ENCODE measurements at regions not wholly inside any gene's neighbourhood (a gene's known extent, or its start where the extent isn't known, plus 50 kb on each side); places are given as distances from the start of the nearest gene placed in this dataset.
"Not testable (repeated sequence)": the region's sequence is repeated elsewhere in the genome, so short reads cannot be mapped to it uniquely, and the experiment has no call there.

DNA sequence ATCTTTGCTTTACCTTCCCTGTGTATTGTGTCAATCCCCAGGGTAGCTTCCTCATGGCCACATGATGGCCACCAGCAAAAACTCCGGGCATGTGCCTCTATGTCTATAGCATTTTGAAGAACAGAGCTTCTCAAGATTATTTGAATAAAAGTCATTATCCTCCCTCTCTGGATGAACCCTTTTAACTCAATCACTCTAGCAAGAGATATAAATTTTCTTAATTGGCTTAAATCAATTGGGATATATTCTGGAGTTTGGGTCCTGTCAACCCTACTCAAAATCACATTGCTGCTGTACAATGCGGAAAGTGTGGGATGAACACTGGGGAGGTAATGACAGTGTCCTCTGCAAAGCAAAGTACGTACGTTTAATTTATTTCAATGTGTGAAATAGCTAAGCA lies 370.6 kb upstream of the LRRC3B start:
- no peak for TF ChIP-seq ZNF274 (IDR thresholded peaks at IDR 0.05; ENCODE audit: low read depth, low read length)
- H3K4me3 ChIP-seq (ENCODE audit: low read length): no peak overlapping the region

DNA sequence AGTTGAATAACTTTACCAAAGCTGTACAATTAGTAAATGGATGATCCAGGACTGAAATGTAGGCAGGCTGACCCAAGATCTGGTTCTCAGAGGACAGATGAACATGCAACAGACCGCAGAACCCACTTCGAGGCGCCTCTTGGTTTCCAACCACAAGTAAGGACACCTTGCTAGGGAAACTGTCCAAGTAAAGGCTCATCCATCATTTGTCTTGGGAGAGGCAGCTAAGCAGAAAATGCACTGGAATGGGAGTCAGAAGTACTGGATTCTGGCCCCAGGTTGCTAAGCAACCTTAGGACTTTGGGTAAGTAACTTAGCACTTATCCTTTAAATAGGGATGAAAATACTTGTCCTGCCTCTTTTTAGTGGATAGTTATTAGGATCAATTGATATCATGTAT lies 366.3 kb upstream of the LRRC3B start:
- no peak overlapping the region for H3K4me3 ChIP-seq (ENCODE audit: low read length)
- no peak for TF ChIP-seq ZNF274 (IDR thresholded peaks at IDR 0.05; ENCODE audit: low read depth, low read length)

DNA sequence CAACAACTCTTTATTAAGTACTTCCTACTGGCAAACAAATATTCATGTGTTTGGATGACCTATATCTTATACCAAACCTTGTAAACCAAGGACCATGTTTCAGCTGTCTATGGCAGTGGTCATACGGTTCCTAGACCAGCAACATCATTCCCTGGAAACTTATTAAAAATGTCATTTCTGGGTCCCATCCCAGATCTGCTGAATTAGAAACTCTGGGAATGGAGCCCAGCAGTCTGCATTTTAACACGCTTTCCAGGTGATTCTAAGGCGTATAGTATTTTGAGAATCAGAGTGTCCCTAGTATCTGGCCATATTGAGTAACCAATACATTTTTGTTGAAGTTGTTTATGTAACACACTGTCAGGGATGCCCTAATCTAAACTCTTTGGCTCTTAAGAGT lies 363.4 kb upstream of the LRRC3B start:
- no peak overlapping the region for H3K4me3 ChIP-seq (ENCODE audit: low read length)
- no peak for TF ChIP-seq ZNF274 (IDR thresholded peaks at IDR 0.05; ENCODE audit: low read depth, low read length)

DNA sequence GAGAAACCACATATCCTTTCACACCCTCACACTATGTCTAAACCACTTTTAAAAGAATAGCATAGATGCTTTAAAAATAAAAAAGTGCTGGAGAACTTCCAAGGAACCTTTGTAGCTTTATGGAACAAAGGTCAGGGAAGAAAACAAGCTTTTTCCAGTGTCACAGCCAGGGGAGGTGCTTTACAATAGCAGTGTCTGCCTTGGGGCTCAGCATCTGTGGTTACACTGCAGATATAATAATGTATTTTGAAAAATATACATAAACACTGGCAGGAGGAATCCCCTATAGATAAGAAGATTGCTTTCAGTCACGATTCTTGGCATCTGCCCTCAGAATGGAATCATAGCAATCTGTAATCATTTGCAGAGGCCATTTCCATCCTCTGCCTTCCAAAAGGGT lies 362.4 kb upstream of the LRRC3B start:
- no peak for TF ChIP-seq ZNF274 (IDR thresholded peaks at IDR 0.05; ENCODE audit: low read depth, low read length)
- H3K4me3 ChIP-seq (ENCODE audit: low read length): no peak overlapping the region

GRCh38 chr3:26264708-26265107 lies 357.9 kb upstream of the LRRC3B start:
- TF ChIP-seq ZNF274 (IDR thresholded peaks at IDR 0.05; ENCODE audit: low read depth, low read length): no peak
- H3K4me3 ChIP-seq (ENCODE audit: low read length): no peak overlapping the region

DNA sequence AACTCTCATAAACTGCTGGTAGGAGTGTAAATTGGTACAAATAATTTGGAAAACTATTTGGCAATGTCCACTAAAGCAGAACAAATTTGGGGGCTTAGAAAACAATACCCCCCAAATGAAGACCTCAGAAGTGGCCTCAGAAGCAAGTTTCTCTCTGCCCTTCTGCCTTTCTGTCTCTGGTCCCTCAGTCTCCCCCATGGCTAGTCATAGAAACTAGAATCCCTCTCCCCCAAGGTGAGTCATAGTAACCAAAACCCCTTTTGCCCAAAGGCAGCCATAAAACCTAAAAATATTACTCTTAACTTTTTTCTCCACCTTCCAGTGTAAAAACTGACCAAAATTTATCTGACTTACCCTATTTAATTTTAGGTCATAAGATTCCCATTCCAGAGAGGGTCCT lies 350.7 kb upstream of the LRRC3B start:
- TF ChIP-seq ZNF274 (IDR thresholded peaks at IDR 0.05; ENCODE audit: low read depth, low read length): no peak
- no peak overlapping the region for H3K4me3 ChIP-seq (ENCODE audit: low read length)

DNA sequence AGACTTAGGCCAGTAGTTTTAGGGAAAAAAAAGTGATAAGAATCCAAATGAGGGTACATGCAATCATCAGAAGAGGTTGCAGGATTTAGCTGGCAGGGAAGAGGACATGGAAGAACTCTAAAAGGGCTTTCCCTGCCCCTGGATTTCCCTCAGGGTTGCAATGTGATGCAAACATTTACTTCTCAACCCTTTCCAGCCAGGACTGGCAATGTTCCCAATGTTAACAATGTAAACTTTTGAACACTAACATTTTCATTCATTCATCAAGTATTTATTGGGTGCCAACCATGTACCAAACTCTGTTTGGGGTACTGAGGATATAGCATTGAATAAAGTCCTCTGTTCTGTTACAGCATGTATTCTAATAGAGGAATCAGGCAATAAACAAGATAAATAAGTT lies 349.4 kb upstream of the LRRC3B start:
- no peak for TF ChIP-seq ZNF274 (IDR thresholded peaks at IDR 0.05; ENCODE audit: low read depth, low read length)
- no peak overlapping the region for H3K4me3 ChIP-seq (ENCODE audit: low read length)

GRCh38 chr3:26279091-26279490 lies 343.5 kb upstream of the LRRC3B start:
- TF ChIP-seq ZNF274 (IDR thresholded peaks at IDR 0.05; ENCODE audit: low read depth, low read length): no peak
- H3K4me3 ChIP-seq (ENCODE audit: low read length): no peak overlapping the region

DNA sequence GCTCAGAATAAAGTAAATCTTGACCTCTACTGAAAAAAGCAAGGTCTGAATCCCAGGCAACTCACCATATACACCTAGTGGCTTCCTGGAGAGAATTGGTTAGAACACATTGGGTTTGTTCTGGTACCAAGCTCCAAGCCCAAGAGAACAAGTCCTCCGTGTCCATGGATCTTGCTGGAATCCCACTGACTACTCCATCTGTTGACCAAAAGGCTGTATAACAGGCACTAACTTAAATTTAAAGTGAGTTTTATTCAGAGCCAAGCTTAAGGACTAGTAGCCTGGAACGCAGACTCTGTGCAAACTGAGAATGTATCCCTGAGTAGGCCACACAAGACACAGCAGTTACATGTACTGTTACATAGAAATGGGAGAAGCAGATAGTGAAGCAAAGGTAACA lies 342.1 kb upstream of the LRRC3B start:
- no peak for TF ChIP-seq ZNF274 (IDR thresholded peaks at IDR 0.05; ENCODE audit: low read depth, low read length)
- H3K4me3 ChIP-seq (ENCODE audit: low read length): no peak overlapping the region

DNA sequence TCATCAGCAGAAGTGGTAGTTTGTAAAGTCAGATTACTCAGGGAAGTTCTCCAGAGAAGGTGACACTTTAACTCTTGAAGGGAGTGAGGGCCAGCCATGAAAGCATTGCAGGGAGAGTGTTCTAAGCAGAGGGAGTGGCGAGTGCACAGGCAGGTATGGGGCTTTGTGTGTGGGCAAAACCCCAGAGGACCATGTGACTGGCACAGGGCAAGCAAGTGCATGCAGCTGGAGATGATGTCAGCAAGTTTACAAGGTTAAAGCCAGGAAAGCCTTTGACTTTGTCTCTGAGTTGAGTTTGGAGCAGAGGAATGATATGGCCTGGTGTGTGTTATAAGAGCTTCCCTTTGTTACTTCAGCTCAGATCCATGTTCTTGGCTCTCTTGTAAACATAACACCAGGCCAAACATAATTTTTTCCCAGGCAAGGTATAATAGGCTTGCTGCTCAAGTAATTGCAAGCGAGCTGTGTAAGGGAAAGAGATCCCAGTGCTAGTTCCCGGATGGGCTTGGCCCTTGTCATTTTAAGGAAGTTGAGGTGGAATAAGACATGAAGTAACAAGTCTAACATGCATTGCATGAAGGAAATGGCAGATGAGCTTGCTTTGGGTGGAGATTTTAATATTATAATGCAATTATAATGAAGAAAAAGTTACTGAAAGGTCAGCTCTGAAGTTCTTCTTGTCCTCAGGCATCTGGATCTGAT lies 341.1 kb upstream of the LRRC3B start:
- TF ChIP-seq ZNF274 (IDR thresholded peaks at IDR 0.05; ENCODE audit: low read depth, low read length): no peak
- H3K4me3 ChIP-seq (ENCODE audit: low read length): no peak overlapping the region

DNA sequence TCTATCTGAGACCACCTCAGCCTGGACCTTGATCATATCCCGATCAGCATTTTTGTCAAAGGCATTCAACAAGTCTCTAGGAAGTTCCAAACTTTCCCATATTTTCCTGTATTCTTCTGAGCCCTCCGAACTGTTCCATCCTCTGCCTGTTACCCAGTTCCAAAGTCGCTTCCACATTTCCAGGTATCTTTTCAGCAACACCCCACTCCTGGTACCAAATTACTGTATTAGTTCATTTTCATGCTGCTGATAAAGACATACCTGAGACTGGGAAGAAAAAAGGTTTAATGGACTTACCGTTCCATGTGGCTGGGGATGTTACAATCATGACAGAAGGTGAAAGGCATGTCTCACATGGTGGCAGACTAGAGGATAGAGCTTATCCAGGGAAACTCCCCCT lies 338.1 kb upstream of the LRRC3B start:
- not testable (repeated sequence) for H3K4me3 ChIP-seq (ENCODE audit: low read length)

GRCh38 chr3:26291840-26292239 lies 330.7 kb upstream of the LRRC3B start:
- H3K4me3 ChIP-seq (ENCODE audit: low read length): no peak overlapping the region
- TF ChIP-seq ZNF274 (IDR thresholded peaks at IDR 0.05; ENCODE audit: low read depth, low read length): no peak

- H3K4me3 ChIP-seq (ENCODE audit: low read length): no peak overlapping the region
- no peak for TF ChIP-seq ZNF274 (IDR thresholded peaks at IDR 0.05; ENCODE audit: low read depth, low read length)
Measured at GRCh38 chr3:26292780-26293179, 329.8 kb upstream of the LRRC3B start.

DNA sequence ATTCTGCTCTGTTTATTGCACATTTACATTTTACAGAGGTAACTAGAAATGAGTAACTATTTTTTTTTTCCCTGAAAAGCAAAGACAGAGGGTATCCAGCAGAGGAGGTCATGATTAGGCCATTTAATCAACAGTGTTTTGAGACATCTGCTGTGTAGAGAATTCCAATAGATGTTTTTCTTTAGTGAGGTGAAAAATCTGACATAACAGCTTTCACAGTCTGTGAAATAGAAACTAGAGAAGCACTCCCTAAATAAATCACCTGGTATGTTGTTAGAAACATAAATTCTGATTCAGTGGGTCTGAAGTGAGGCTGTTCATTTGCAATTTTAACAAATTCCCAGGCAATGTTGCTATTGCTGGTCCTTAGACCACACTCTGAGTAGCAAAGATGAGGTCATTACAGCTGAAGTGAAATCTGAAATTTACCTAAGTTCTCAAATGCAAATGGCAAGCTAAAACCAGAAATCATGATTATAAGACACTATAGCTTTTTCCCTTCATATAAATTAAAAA lies 329.2 kb upstream of the LRRC3B start:
- H3K4me3 ChIP-seq (ENCODE audit: low read length): no peak overlapping the region
- no peak for TF ChIP-seq ZNF274 (IDR thresholded peaks at IDR 0.05; ENCODE audit: low read depth, low read length)

DNA sequence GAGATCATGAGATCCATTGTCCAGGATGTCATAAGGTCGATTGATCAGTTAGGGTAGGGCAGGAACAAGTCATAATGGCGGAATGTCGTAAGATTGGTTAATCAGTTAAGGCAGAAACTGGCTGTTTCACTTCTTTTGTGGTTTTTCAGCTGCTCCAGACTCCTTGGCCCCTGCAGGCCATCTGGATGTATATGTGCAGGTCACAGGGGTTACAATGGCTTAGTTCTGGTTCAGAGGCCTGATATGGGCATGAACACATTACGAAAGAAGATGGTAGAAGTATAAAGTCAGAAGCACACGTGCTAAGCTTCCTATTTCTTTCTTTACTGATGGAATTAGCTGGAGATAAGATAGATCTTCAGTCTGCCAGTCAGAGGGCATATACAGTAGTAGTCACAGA lies 315.4 kb upstream of the LRRC3B start:
- TF ChIP-seq ZNF274 (IDR thresholded peaks at IDR 0.05; ENCODE audit: low read depth, low read length): no peak
- H3K4me3 ChIP-seq (ENCODE audit: low read length): no peak overlapping the region

GRCh38 chr3:26307787-26308186 lies 314.8 kb upstream of the LRRC3B start:
- no peak overlapping the region for H3K4me3 ChIP-seq (ENCODE audit: low read length)
- TF ChIP-seq ZNF274 (IDR thresholded peaks at IDR 0.05; ENCODE audit: low read depth, low read length): no peak

Data from GM08714 (cell line).